H1 (cell line): ENCODE measurements at regions not wholly inside any gene's neighbourhood (a gene's known extent, or its start where the extent isn't known, plus 50 kb on each side); places are given as distances from the start of the nearest gene placed in this dataset.

Experiments used
- NANOG ChIP-seq: IDR thresholded peaks from 2 replicates; pipeline ENCODE4 v1.6.1; 2011; ENCODE audit warnings: low read length, low read depth, mild to moderate bottlenecking, inconsistent platforms; ENCODE audit not compliant: insufficient read depth, poor library complexity, severe bottlenecking
- SP1 ChIP-seq: IDR thresholded peaks from 2 replicates; pipeline ENCODE4 v1.6.1; 2011; ENCODE audit warnings: low read depth, low read length

- TF ChIP-seq SP1 (no peak), NANOG (no peak)
Measured at GRCh38 chr6:163963205-163964120, 548.9 kb downstream of the QKI start (continued).
